ENCODE measurements at regions not wholly inside any gene's neighbourhood (a gene's known extent, or its start where the extent isn't known, plus 50 kb on each side); places are given as distances from the start of the nearest gene placed in this dataset.

DNA sequence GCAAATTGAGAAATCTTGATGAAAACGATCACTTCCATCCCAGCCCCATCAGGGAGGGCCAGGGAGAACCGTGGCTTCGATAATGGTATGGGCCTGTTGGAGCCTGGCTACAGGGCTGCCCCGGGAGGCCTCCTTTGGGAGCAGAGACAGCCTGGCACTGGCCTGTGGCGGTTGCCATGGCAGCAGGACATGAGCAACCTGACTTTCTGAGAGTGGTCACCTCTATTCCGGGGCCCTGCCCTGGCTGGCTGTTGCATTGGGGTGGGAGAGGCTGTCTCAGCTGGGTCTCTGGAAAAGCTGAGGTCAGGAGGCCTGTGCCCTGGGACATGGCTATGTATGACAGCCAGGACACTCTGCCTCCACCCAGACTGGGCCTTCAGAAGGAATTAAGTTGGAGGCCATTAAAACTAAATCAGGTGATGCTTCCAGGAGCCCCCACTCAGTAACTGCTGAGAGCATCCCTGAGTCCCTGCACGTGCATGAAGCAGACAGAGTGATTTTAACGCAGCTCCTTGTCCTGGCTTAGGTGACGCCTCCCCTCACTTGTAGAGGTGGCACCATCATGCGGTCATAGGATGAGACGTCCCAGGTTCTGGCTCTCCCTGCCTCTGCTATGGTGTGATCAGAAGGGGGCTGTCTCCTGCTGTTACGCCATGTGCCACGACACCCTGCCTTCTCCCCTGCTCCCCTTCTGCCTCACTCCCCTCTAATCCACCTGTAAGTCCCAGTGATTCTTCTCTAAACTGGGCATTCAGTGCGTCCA, 126.3 kb downstream of the SLC25A47 start:
- TF ChIP-seq, protein P1, sequence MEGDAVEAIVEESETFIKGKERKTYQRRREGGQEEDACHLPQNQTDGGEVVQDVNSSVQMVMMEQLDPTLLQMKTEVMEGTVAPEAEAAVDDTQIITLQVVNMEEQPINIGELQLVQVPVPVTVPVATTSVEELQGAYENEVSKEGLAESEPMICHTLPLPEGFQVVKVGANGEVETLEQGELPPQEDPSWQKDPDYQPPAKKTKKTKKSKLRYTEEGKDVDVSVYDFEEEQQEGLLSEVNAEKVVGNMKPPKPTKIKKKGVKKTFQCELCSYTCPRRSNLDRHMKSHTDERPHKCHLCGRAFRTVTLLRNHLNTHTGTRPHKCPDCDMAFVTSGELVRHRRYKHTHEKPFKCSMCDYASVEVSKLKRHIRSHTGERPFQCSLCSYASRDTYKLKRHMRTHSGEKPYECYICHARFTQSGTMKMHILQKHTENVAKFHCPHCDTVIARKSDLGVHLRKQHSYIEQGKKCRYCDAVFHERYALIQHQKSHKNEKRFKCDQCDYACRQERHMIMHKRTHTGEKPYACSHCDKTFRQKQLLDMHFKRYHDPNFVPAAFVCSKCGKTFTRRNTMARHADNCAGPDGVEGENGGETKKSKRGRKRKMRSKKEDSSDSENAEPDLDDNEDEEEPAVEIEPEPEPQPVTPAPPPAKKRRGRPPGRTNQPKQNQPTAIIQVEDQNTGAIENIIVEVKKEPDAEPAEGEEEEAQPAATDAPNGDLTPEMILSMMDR (IDR thresholded peaks at IDR 0.05) = no peak
- DNase-seq (ENCODE audit: low spot score) (no peak), ATAC-seq (ENCODE audit: low FRiP score) (no peak)

DNA sequence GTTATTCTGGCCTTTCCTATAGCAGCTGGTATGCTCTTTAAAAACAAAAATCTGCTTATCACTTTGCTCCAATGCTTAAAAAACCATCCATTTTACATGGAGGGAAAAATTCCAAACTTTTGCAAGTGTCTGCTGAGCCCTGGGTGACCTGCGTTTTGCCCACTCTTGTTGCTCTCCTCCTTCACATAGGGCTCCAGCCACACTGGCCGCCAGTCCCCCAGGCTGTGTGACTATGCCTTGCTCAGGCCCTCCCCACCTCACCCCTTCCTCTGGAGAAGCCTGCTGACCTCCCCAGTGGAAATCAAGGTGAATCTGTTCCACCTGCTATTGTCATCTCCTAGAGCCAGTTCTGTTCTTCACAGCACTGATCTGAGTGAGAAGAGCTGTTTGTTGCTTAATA, 126.9 kb downstream of the SLC25A47 start:
- no peak for DNase-seq (ENCODE audit: low spot score)
- no peak for ATAC-seq (ENCODE audit: low FRiP score)
- TF ChIP-seq, protein P1 (IDR thresholded peaks at IDR 0.05) = no peak

- DNase-seq (ENCODE audit: low spot score) = no peak
These were observed 127.6 kb downstream of the SLC25A47 start for GRCh38 chr14:100450736-100451135.

DNA sequence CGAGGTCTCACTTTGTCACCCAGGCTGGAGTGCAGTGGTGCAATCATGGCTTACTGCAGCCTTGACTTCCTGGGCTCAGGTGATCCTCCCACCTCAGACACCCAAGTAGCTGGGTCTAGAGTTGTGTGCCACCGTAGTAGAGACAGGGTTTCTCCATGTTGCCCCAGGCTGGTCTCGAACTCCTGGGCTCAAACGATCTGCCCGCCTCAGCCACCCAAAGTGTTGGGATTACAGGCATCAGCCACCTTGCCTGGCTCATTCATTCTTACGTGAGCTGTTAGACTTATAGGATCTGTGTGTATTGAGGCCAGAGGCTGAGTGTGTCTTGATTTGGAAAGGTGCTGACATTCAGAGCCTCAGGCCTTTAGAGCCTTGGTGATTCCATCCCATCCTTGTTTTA, 128.1 kb downstream of the SLC25A47 start:
- ATAC-seq (ENCODE audit: low FRiP score) = no peak
- TF ChIP-seq, protein P1 (IDR thresholded peaks at IDR 0.05) = no peak
- DNase-seq (ENCODE audit: low spot score) = no peak

More at GRCh38 chr14:100450736-100451135, 127.6 kb downstream of the SLC25A47 start:
- ATAC-seq (ENCODE audit: low FRiP score) = no peak
- TF ChIP-seq, protein P1 (IDR thresholded peaks at IDR 0.05) = no peak

GRCh38 chr14:100453930-100454329, 130.8 kb downstream of the SLC25A47 start:
- ATAC-seq (ENCODE audit: low FRiP score) = no peak
- TF ChIP-seq, protein P1 (IDR thresholded peaks at IDR 0.05) = no peak
- no peak for DNase-seq (ENCODE audit: low spot score)

DNA sequence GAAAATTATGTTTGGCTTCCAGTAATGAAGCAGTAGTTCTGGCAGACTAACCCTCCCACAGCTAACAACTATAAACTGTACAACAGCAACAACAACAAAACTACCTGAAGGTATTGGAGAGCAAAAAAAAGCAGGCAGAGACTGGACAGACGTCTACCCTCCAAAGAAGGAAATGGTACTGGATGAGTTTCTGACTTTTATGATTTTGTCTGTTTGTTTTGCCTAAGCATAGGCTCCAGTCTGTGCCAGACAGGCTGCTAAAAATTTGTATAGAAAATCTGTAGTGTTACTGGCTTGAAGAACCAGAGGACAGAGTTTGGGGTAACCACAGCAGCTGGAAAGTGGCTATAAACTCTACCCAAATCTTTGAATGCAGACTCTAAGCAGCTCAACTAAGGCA, 131.3 kb downstream of the SLC25A47 start:
- ATAC-seq (ENCODE audit: low FRiP score) (no peak), DNase-seq (ENCODE audit: low spot score) (no peak)
- TF ChIP-seq, protein P1 (IDR thresholded peaks at IDR 0.05) = no peak

DNA sequence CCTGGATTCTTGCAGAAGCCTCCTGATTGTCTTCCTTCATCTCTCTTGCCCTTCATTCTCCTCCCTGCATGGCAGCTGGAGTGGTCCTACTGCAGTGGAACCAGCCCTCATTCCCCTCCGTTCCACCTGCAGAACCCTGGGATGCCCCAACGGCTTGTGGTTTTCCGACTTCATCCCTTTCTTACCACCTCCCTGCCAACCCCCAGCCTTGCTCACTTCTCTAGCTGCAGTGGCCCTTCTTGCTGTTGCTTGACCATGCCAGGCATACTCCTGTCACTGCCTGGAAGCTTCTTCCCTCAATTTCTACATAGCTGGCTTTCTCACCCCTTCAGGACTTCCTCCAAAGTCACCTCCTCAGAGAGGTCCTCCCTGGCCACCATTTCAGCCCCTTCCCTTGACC, 123.3 kb downstream of the BEGAIN start:
- DNase-seq (ENCODE audit: low spot score) = no peak
- ATAC-seq (ENCODE audit: low FRiP score) = no peak
- TF ChIP-seq, protein P1 (IDR thresholded peaks at IDR 0.05) = no peak

Data from omental fat pad (tissue), 3 donors.